NT2/D1 (cell line): ENCODE measurements at regions not wholly inside any gene's neighbourhood (a gene's known extent, or its start where the extent isn't known, plus 50 kb on each side); places are given as distances from the start of the nearest gene placed in this dataset.

Experiments
- SUZ12 ChIP-seq: IDR thresholded peaks from 2 replicates; pipeline ENCODE4 v1.6.1; 2011; ENCODE audit not compliant: insufficient read length, insufficient read depth; ENCODE audit errors: extremely low read depth
- YY1 ChIP-seq: IDR thresholded peaks from 2 replicates; pipeline ENCODE4 v1.6.1; 2011; ENCODE audit not compliant: insufficient read length, insufficient read depth
- ZNF274 ChIP-seq: IDR thresholded peaks from 2 replicates; pipeline ENCODE4 v1.6.1; 2011; ENCODE audit warnings: mild to moderate bottlenecking, low read depth, low read length

GRCh38 chr10:109025172-109025571 lies 898.1 kb downstream of the XPNPEP1 start:
- TF ChIP-seq YY1: no peak
- no peak for TF ChIP-seq ZNF274
- TF ChIP-seq SUZ12: no peak
